Choroid plexus epithelial cell (primary cell): ENCODE measurements at regions not wholly inside any gene's neighbourhood (a gene's known extent, or its start where the extent isn't known, plus 50 kb on each side); places are given as distances from the start of the nearest gene placed in this dataset.
A peak's percentile ranks its signal among the peaks of the same experiment; 100 is the strongest.

Source experiments
- DNase-seq: peaks from one replicate; pipeline ENCODE4 v3.0.0-alpha.2; 2010; ENCODE audit warnings: low read depth
- H3K4me3 ChIP-seq: 2 replicates; pipeline ENCODE4 v1.5.1; 2011; ENCODE audit warnings: low read depth, mild to moderate bottlenecking, control low read depth, low read length, moderate library complexity
- TF ChIP-seq, protein P1 (sequence below): conservative IDR thresholded peaks from 2 replicates; pipeline ENCODE4 v1.5.1; 2011; ENCODE audit warnings: low read depth, mild to moderate bottlenecking, control low read depth, inconsistent platforms, low read length, moderate library complexity

- no peak for DNase-seq
- no peak overlapping the region for H3K4me3 ChIP-seq
- TF ChIP-seq, protein P1, sequence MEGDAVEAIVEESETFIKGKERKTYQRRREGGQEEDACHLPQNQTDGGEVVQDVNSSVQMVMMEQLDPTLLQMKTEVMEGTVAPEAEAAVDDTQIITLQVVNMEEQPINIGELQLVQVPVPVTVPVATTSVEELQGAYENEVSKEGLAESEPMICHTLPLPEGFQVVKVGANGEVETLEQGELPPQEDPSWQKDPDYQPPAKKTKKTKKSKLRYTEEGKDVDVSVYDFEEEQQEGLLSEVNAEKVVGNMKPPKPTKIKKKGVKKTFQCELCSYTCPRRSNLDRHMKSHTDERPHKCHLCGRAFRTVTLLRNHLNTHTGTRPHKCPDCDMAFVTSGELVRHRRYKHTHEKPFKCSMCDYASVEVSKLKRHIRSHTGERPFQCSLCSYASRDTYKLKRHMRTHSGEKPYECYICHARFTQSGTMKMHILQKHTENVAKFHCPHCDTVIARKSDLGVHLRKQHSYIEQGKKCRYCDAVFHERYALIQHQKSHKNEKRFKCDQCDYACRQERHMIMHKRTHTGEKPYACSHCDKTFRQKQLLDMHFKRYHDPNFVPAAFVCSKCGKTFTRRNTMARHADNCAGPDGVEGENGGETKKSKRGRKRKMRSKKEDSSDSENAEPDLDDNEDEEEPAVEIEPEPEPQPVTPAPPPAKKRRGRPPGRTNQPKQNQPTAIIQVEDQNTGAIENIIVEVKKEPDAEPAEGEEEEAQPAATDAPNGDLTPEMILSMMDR = no peak
Measured at GRCh38 chr1:209341673-209342420, 241.7 kb upstream of the CAMK1G start.

GRCh38 chr1:209342441-209343175 lies 240.9 kb upstream of the CAMK1G start:
- DNase-seq = no peak
- TF ChIP-seq, protein P1 = no peak
- no peak overlapping the region for H3K4me3 ChIP-seq

- no peak overlapping the region for H3K4me3 ChIP-seq
- no peak for DNase-seq
- TF ChIP-seq, protein P1 = no peak
Measured at GRCh38 chr1:209343511-209343910, 240.0 kb upstream of the CAMK1G start.

GRCh38 chr1:209344156-209344555 lies 239.4 kb upstream of the CAMK1G start:
- no peak overlapping the region for H3K4me3 ChIP-seq
- DNase-seq = no peak
- TF ChIP-seq, protein P1 = no peak

DNA sequence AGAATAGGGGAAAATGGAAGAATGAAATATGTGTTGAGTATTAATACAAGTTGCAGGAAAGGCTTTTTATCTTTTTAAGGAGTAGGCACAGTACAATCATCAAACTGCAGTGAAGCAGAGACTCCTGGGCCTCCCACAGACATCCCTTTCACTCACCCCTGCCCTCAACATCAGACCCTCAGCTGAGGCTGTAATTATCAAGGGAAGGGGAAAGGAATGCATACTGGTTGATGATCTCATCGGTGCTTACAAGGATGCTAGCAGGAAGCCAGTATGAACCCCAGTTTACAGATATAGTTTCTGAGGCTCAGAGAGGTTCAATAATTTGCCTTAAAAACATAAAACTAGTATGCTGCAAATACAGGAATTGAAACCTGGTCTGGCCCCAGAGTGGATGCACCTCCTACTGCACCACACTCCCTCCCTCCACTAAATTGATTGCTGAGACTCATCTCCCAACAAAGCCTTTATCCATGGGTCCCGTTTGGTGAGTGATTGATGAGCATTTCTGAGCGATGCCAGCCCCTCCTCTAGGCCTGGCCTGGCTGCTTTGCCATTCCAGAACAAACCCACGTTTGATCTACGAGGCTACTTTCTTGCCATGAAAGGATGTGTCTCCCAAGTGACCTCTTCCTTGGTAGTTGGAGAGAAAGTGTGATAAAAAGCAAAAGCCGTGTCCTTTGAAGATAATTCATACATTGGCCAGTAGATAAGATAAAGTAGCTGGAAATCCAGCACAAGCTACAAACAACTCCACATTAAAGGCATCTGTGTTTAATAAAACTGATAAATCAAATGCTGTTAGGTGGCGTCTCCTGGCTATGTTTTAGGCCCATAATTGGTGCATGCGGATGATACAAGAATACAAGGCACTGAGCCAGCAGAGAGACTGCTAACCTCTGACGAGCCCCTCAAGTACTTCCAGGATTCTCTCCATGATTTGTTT lies 233.9 kb upstream of the CAMK1G start:
- H3K4me3 ChIP-seq = no peak overlapping the region
- TF ChIP-seq, protein P1 = no peak
- DNase-seq = peak; percentile 56

GRCh38 chr1:209353053-209353452 lies 230.5 kb upstream of the CAMK1G start:
- DNase-seq = no peak
- no peak overlapping the region for H3K4me3 ChIP-seq
- TF ChIP-seq, protein P1 = no peak
